ENCODE measurements at regions not wholly inside any gene's neighbourhood (a gene's known extent, or its start where the extent isn't known, plus 50 kb on each side); places are given as distances from the start of the nearest gene placed in this dataset.

DNA sequence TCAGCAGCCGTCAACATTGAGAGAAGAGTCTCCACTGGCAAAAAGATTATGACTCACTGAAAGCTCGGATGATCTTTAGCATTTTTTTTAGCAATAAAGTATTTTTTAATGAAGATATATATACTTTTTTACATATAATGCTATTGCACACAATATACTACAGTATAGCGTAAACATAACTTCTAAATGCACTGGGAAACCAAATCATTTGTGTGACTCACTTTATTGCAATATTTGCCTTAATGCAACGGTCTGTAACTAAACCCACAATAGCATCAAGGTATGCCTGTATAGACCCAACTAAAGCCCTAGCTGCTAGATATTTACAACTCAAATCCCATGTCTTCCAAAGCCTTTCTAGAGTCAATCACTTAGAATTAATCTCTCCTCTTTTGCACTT is 52.3 kb upstream of the EDNRA start:
- DNase-seq (ENCODE audit: low spot score): no peak

DNA sequence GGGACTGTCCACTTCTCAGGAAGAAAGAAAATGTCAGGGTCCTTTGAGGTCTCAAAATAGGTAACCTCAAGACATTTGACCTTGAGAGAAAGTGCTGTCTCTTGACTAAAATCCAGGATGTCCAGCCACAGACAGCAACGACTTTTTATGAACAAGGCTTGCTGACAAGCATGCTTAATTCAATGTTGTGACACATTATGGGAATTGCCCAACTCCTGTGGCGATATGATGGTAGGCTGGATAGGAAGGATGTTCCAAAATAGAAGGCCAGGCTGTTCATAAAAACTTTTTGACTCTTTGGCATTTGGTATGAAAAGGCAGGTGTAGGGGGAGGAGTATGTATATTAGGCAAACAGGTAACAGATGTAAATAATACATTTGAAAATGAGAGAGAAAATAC is 50.8 kb upstream of the EDNRA start:
- DNase-seq (ENCODE audit: low spot score): no peak

All from COLO829 (cell line).